Nephron progenitor cell (in vitro differentiated cells): ENCODE measurements at regions not wholly inside any gene's neighbourhood (a gene's known extent, or its start where the extent isn't known, plus 50 kb on each side); places are given as distances from the start of the nearest gene placed in this dataset.
A peak's percentile ranks its signal among the peaks of the same experiment; 100 is the strongest.

Experiments used
- DNase-seq: peaks from one replicate; pipeline ENCODE4 v3.0.0; 2021
- H3K27ac Mint-ChIP-seq: 2 replicates; pipeline ENCODE4 v1.8.0; 2021; ENCODE audit warnings: mild to moderate bottlenecking, moderate library complexity, mixed read lengths
- H3K27me3 Mint-ChIP-seq: 2 replicates; pipeline ENCODE4 v1.8.0; 2021; ENCODE audit warnings: mild to moderate bottlenecking, low read depth, mixed read lengths; ENCODE audit not compliant: poor library complexity
- H3K36me3 Mint-ChIP-seq: 2 replicates; pipeline ENCODE4 v1.8.0; 2021; ENCODE audit warnings: low read depth, mixed read lengths
- H3K4me1 Mint-ChIP-seq: 2 replicates; pipeline ENCODE4 v1.8.0; 2021; ENCODE audit warnings: mixed read lengths
- H3K4me3 Mint-ChIP-seq: 2 replicates; pipeline ENCODE4 v1.8.0; 2021; ENCODE audit warnings: mild to moderate bottlenecking, moderate library complexity, mixed read lengths
- H3K9me3 Mint-ChIP-seq: 2 replicates; pipeline ENCODE4 v1.8.0; 2021; ENCODE audit warnings: mild to moderate bottlenecking, moderate library complexity, mixed read lengths
- TF ChIP-seq, protein P1 (sequence below): fragments of 200-600 bp; sonication (generic); IDR thresholded peaks from 2 replicates; pipeline ENCODE4 v1.5.0; 2021; ENCODE audit warnings: antibody characterized with exemption

DNA sequence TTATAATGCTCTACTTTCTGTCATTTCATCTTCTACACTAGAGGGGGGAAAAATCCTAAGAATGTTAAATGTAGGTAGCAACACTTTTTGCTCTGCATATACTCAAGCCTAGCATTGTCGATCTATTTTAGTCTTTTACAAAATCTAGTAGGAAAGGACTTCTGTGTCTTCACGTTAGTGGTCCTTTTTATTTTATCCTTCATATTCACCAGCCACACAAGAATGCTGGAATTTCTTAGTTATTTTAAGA, 253.0 kb upstream of the FLRT2 start:
- Mint-ChIP-seq H3K9me3 (no peaks in the 10 kb centered on the region), H3K4me1 (peaks cover 5% of the 10 kb centered on the region), H3K36me3 (no peaks in the 10 kb centered on the region), H3K4me3 (no peak overlapping the region), H3K27me3 (no peaks in the 10 kb centered on the region), H3K27ac (no peak overlapping the region)
- DNase-seq = no peak
- TF ChIP-seq, protein P1, sequence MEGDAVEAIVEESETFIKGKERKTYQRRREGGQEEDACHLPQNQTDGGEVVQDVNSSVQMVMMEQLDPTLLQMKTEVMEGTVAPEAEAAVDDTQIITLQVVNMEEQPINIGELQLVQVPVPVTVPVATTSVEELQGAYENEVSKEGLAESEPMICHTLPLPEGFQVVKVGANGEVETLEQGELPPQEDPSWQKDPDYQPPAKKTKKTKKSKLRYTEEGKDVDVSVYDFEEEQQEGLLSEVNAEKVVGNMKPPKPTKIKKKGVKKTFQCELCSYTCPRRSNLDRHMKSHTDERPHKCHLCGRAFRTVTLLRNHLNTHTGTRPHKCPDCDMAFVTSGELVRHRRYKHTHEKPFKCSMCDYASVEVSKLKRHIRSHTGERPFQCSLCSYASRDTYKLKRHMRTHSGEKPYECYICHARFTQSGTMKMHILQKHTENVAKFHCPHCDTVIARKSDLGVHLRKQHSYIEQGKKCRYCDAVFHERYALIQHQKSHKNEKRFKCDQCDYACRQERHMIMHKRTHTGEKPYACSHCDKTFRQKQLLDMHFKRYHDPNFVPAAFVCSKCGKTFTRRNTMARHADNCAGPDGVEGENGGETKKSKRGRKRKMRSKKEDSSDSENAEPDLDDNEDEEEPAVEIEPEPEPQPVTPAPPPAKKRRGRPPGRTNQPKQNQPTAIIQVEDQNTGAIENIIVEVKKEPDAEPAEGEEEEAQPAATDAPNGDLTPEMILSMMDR = no peak

DNA sequence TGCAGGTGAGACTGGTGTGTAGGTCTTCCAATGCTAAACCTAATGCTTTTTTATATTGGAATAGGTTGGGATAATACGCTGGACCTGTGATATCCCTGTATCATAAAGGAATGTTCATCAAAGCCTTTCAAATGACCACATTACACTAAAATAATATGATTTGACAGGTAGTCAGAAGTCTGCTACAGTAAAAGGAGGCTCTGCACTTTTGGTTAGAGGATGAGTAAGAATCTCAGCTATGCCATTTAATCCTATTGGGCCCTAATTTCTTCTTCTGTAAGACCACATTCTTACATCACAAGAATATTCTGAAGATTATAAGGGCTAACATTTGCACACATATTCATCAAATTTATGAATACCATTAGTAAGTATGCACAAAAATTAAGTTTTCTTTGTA, 250.5 kb upstream of the FLRT2 start:
- no peak overlapping the region for H3K27ac Mint-ChIP-seq
- no peak for DNase-seq
- TF ChIP-seq, protein P1 = no peak
- peaks cover 19% of the 10 kb centered on the region for H3K4me1 Mint-ChIP-seq
- no peak overlapping the region for H3K4me3 Mint-ChIP-seq
- H3K9me3 Mint-ChIP-seq = no peaks in the 10 kb centered on the region
- no peaks in the 10 kb centered on the region for H3K36me3 Mint-ChIP-seq
- no peaks in the 10 kb centered on the region for H3K27me3 Mint-ChIP-seq

DNA sequence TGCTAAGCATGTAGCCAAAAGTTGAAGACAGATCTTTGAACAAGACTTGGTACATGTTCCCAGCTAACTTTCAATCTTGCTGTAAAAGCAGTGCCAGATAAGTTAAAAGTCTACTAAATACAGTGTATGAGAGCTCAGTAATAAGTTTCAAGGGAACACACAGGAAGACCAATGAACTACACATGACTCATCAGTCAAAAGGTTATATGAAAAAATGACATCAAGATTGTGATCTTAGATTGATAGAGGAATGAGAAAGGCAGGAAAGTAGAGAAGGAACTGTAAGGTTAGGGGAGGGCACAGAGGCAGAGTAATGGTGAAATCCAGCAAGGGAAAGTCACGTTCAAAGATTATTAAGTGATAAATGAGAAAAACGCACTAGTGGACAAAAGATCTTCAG, 249.9 kb upstream of the FLRT2 start:
- peaks cover 20% of the 10 kb centered on the region for H3K4me1 Mint-ChIP-seq
- TF ChIP-seq, protein P1 = no peak

DNA sequence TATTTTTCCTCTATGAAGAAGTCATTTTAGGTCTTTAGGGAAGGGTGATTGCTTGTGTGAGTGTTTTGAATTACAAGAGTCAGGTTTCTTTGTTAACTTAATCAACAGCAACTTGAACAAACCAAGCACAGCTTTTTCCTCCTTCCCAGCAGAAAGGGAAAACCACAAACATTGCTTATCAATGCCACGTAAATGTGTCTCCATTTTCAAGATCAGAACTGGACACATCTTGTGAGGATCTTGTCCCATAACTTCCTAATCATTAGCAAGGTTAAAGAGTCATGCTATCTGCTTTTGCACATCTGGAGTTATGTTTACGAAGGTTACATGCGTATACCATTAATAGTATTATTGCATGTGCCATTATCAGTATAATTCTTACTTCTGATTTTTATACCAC, 248.0 kb upstream of the FLRT2 start:
- Mint-ChIP-seq H3K27ac (no peak overlapping the region), H3K4me3 (no peak overlapping the region), H3K36me3 (no peaks in the 10 kb centered on the region), H3K9me3 (no peaks in the 10 kb centered on the region), H3K4me1 (peaks cover 20% of the 10 kb centered on the region), H3K27me3 (no peaks in the 10 kb centered on the region)
- TF ChIP-seq, protein P1 = no peak
- DNase-seq = no peak

More for the DNA sequence above, 249.9 kb upstream of the FLRT2 start:
- no peaks in the 10 kb centered on the region for H3K36me3 Mint-ChIP-seq
- no peak overlapping the region for H3K4me3 Mint-ChIP-seq
- H3K27me3 Mint-ChIP-seq = no peaks in the 10 kb centered on the region
- no peaks in the 10 kb centered on the region for H3K9me3 Mint-ChIP-seq
- H3K27ac Mint-ChIP-seq = peak overlapping the region; percentile 6
- DNase-seq = no peak

DNA sequence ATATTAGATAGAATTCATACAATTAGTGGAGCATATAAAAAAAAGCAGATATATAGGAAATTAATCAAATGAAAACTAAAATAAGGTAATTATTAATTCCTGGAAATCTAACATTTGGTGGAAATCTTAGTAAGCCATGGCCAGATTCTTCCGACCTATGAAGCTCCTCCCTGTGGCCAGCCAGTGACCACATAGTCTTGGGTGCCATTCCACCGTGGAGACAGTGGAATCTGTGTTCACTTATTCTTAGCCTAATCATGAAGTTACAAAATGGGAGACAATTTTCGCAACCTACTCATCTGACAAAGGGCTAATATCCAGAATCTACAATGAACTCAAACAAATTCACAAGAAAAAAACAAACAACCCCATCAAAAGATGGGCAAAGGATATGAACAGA, 241.9 kb upstream of the FLRT2 start:
- Mint-ChIP-seq H3K27me3 (no peaks in the 10 kb centered on the region), H3K36me3 (no peaks in the 10 kb centered on the region), H3K27ac (no peak overlapping the region), H3K4me1 (peaks cover 10% of the 10 kb centered on the region), H3K9me3 (peaks cover 5% of the 10 kb centered on the region), H3K4me3 (no peak overlapping the region)
- TF ChIP-seq, protein P1 = no peak
- no peak for DNase-seq

DNA sequence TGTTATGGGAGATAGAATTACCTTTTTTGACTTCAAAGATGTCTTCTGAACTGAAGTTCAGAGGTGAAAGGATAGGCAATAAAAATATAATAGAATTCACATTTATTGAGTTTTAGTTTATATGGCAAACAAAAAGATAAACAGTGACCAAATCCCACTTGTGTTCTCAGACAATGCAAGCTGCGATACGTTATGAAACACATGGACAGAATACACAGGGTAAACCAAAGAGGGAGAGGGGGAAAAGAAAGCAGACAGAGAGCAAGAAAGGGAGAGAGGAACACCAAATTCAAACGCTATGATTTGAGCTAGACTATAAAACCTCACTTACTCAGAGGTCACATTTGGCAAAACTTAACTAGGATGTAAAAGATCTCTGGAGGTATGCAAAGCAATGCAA, 238.2 kb upstream of the FLRT2 start:
- Mint-ChIP-seq H3K27ac (no peak overlapping the region), H3K4me3 (no peak overlapping the region), H3K4me1 (no peaks in the 10 kb centered on the region), H3K36me3 (no peaks in the 10 kb centered on the region), H3K9me3 (peaks cover 5% of the 10 kb centered on the region), H3K27me3 (no peaks in the 10 kb centered on the region)
- no peak for DNase-seq
- TF ChIP-seq, protein P1 = no peak
